ENCODE measurements at regions not wholly inside any gene's neighbourhood (a gene's known extent, or its start where the extent isn't known, plus 50 kb on each side); places are given as distances from the start of the nearest gene placed in this dataset.
"Not testable (repeated sequence)": the region's sequence is repeated elsewhere in the genome, so short reads cannot be mapped to it uniquely, and the experiment has no call there.

GRCh38 chr16:18159185-18159584 is 177.4 kb downstream of the NPIPA8 start:
- DNase-seq (ENCODE audit: insufficient read length, low spot score); FAIRE-seq: not testable (repeated sequence)

DNA sequence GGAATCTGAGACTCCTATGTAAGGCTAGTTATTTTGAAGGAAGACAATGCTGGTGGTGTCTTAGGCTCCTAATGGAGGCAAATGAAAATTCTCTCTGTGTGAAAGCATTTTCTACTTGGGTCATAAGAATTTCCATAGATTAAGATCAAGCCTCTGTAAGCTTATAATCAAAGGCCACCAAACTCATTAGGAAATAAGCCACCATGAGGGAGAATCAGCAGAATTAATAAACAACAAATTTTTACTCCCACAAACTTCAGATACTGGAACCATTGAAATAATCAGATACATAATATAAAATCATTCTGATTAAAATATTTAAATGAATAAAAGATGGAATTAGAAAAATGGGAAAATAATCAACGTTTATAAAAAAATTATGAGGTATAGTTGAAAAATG is 178.7 kb downstream of the NPIPA8 start:
- DNase-seq (ENCODE audit: insufficient read length, low spot score); FAIRE-seq: not testable (repeated sequence)

- DNase-seq (ENCODE audit: insufficient read length, low spot score); FAIRE-seq: not testable (repeated sequence)
These were observed 183.7 kb downstream of the NPIPA8 start for GRCh38 chr16:18152832-18153231.

DNA sequence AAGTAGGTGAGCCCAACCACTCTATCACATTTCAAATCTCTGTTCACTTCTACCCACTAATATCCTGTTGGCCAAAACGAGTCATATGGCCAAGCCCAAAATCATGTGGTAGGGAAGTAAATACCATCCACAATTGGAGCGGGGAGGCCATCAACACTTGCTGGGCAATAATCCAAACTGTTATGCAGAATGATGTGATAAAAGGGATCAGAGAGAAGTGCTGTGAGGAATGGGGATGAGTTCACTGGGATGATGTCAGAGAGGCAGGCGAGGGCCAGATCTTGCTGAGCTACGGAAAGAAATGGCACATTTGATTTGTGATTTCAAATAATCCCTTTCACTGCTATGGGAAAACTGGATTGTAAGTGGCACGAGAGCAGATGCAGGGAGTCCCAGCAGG is 188.4 kb downstream of the NPIPA8 start:
- DNase-seq (ENCODE audit: insufficient read length, low spot score); FAIRE-seq: not testable (repeated sequence)

DNA sequence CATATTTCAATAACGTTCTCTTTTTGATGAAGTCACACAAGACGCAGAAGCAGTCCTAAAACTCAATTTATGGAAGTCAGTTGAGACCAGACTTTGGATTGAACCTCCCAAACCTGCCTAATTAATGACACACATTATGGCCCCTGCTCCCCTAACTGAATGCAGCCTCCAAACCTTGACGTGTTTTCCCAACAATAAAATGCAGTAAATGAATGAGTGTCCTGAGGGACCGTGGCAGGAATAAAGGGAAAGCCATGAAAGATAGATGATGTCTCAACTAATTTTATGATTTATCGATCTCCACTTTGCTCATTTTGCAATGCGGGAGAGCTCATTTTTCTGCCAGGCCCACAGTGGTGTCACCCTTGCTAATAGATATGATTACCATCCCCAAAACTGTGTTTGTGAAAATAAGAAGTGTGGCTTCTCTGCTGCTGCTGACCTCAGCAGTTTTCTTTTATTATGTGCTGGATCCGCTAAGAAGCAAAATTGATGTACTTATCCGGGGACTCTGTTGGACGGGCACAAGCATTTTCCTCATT is 189.9 kb downstream of the NPIPA8 start:
- not testable (repeated sequence) for DNase-seq (ENCODE audit: insufficient read length, low spot score); FAIRE-seq

DNA sequence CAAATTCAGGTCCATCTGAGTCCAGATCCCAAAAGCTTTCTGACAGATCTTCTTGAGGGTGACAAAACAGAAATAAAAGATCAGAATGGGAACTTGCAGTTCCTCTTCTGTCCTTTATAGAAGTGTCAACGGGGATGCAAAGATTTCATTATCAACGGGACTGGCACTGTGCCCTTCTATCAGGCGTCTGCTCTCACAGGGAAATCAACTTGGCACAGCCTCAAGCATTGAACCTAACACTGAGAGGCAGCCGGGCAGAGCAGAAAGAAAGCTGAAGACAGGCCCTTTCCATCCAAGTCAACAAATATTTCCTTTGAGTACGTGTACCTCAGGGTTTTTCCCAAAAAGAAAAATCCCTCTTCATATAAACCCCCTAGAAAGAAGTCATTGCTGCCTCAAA is 194.5 kb downstream of the NPIPA8 start:
- not testable (repeated sequence) for FAIRE-seq; DNase-seq (ENCODE audit: insufficient read length, low spot score)

DNA sequence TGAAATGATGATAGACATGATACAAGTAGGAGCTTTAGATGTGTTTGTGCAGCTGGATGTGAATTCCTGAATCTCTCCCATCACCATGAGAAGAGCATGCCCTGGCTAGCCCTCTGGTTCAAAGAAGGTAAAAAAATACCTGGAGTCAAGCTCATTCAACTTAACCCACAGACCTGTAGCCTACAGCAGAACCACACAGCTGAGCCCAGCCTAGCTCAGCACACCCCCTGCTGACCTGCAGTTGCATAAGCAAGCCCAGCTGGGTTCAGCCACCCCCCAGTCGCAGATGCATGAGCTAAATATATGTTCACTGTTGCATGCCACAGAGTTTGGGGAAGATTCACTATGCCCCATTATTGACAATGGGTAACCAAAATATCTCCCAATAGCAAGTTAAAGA is 200.2 kb downstream of the NPIPA8 start:
- not testable (repeated sequence) for DNase-seq (ENCODE audit: insufficient read length, low spot score); FAIRE-seq

DNA sequence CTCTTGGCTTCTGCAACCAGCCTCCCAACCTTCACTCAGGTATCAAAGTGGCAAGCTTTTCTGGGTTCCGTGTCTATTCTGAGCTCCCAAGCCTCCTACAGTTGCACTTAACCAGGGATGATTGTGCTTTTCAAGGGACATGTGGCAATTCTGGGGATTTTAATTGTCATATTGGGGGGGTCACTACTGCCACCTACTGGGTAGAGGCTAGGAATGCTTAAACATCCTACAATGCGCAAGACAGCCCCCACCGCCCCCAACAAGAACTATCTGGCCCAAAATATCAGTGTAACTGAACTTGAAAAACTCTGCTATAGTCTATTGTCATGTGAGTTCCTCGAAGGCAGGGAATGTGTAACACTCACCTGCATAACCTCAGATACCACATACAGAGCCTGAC is 201.5 kb downstream of the NPIPA8 start:
- not testable (repeated sequence) for FAIRE-seq; DNase-seq (ENCODE audit: insufficient read length, low spot score)

GRCh38 chr16:18131587-18131986 is 204.9 kb downstream of the NPIPA8 start:
- not testable (repeated sequence) for FAIRE-seq; DNase-seq (ENCODE audit: insufficient read length, low spot score)

GRCh38 chr16:18130478-18131120 is 205.9 kb downstream of the NPIPA8 start:
- FAIRE-seq; DNase-seq (ENCODE audit: insufficient read length, low spot score): not testable (repeated sequence)

GRCh38 chr16:18127033-18127432 is 209.5 kb downstream of the NPIPA8 start:
- DNase-seq (ENCODE audit: insufficient read length, low spot score); FAIRE-seq: not testable (repeated sequence)

DNA sequence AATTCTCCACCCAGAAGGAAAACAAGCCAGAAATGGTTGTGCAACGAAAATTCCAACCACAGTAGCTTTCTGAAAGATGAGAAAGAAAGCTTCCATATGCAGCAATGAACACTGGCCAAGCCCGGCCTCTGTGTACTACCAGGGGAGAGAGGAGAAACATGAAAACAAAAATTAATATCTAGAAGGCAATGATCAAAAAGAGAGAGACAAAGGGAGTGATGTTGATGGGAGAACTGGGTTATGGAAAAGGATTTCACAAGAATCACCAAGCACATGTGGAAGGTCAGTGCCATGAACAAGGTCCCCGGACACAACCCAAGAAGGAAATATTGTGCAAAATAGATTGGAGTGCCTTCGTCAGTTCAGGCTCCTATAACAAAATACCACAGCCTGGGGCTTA is 217.4 kb downstream of the NPIPA8 start:
- FAIRE-seq; DNase-seq (ENCODE audit: insufficient read length, low spot score): not testable (repeated sequence)

GRCh38 chr16:18118684-18119083 is 217.9 kb downstream of the NPIPA8 start:
- not testable (repeated sequence) for FAIRE-seq

GRCh38 chr16:18118071-18118470 is 218.5 kb downstream of the NPIPA8 start:
- FAIRE-seq; DNase-seq (ENCODE audit: insufficient read length, low spot score): not testable (repeated sequence)

More at GRCh38 chr16:18118684-18119083, 217.9 kb downstream of the NPIPA8 start:
- DNase-seq (ENCODE audit: insufficient read length, low spot score): not testable (repeated sequence)

DNA sequence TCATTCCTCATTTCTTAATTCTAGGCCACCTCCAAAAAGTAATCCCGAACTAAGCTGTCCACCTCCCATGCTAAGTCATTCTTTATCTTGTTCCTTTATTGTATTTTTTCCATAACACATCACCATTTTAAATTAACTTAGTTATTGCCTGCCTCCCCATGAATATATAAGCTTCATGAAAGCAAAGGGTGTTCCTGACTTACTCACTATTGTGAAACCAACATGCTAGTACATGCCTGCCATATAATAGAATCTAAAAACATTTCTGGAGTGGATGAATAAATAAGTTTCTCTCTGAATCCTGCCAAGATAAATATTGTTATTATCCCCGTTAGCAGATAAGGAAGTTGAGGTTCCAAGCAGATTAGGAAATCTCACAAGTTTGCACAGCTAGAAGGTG is 232.1 kb downstream of the NPIPA8 start:
- not testable (repeated sequence) for DNase-seq (ENCODE audit: insufficient read length, low spot score); FAIRE-seq

DNA sequence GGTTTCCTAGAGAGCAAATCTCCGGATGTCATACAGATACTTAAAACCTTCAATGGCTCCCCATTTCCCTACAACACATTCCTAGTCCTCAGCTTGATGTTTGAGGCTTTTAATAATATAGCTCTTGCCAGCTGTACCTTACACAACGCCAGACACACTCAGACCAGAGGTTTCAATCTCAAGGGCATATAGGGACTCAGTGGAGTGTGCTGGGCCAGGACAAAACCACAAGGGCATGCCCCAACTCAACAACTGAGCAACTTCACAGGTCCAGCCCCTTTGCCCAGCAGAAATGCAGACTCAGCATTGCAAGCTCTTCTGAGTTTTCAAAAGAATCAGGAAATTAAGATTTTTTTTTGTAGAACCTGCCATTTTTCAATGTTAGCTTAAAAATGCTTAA is 235.5 kb downstream of the NPIPA8 start:
- not testable (repeated sequence) for FAIRE-seq; DNase-seq (ENCODE audit: insufficient read length, low spot score)

GRCh38 chr16:18092605-18093004 is 243.9 kb downstream of the NPIPA8 start:
- FAIRE-seq; DNase-seq (ENCODE audit: insufficient read length, low spot score): not testable (repeated sequence)

DNA sequence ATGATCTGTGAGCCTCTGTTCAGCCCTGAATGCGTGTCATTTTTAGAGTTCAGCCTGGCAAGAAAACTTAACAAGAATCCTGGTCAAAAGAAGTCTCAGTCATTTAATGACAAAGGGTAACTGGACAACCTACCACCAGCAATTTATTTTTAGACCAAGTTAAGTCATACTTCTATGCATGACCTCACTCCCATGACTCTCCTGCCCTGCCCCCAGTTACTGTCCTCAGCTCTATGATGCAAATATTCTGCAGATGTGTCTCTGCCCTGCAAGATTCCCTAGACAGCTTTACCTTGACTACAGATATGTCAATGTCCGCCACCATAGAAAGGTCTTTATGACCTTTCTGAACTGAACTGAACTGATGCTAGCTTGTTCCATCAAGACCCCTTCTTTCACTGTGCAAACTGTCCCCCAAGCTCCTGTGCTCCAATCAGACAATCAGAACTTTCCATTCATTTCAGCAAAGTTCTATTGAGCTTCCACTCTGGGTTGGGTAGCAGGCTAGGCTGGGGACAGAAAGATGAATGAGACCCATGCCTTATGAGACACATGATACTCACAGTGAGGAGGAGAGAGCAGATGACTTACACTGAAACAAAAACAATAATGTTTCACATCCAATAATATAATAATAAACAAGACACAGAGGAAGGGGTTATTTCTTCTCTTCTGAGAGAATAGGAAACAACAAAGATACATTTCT is 255.7 kb downstream of the NPIPA8 start:
- not testable (repeated sequence) for DNase-seq (ENCODE audit: insufficient read length, low spot score); FAIRE-seq

DNA sequence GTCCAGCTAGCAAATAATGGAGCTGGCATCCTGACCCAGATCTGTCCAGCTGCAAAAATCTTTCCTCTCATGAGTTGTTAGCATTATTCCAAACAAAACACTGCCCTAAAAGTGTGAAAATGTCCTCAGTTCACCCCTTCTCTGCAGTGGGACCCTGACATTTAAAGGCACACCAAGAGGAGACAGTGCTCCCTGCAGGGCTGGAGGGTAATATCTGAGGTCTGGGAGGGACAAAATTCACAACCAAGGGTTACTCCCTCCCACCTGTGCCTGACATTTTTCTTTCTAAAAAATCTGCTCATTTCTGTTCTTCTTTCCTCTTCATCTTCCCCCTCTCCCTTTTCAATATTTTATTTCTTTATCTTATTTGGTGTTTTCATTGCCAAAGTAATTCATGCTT is 258.6 kb downstream of the NPIPA8 start:
- FAIRE-seq: not testable (repeated sequence)

More for the DNA sequence above, 258.6 kb downstream of the NPIPA8 start:
- DNase-seq (ENCODE audit: insufficient read length, low spot score): not testable (repeated sequence)

Data from H54 (cell line).